Adrenal gland (tissue), 9 donors: ENCODE measurements at regions not wholly inside any gene's neighbourhood (a gene's known extent, or its start where the extent isn't known, plus 50 kb on each side); places are given as distances from the start of the nearest gene placed in this dataset.
A peak's percentile ranks its signal among the peaks of the same experiment; 100 is the strongest.

Experiments
- DNase-seq, 7 donors: peaks; one replicate each; pipeline ENCODE4 v3.0.0-alpha.2; 2019 to 2020
- H3K27ac ChIP-seq, 5 donors: fragments of 200-600 bp; sonication (generic) in 4 of 5; 1 replicate in 3 of 5; 2 replicates in 2 of 5; pipeline versions ENCODE4 v1.5.1 to v1.8.0; 2016 to 2020; ENCODE audit warnings: mild to moderate bottlenecking in 1 of 5
- H3K27me3 ChIP-seq: fragments of 200-600 bp; 2 replicates; pipeline ENCODE4 v1.8.0; 2021
- H3K36me3 ChIP-seq, 2 donors: fragments of 200-600 bp; replicated peaks in 1 of 2; 1 replicate in 1 of 2; 2 replicates in 1 of 2; pipeline versions ENCODE4 v1.5.1 to v1.8.0; 2018 to 2022
- H3K4me1 ChIP-seq, 2 donors: fragments of 200-600 bp; replicated peaks in 1 of 2; 1 replicate in 1 of 2; 2 replicates in 1 of 2; pipeline versions ENCODE4 v1.5.1 to v1.8.0; 2018 to 2021
- H3K4me3 ChIP-seq, 4 donors: fragments of 200-600 bp; sonication (generic) in 3 of 4; one replicate each; pipeline ENCODE4 v1.5.1; 2016 to 2018
- H3K9me3 ChIP-seq, 3 donors: fragments of 200-600 bp; sonication (generic) in 1 of 3; replicated peaks in 1 of 3; 1 replicate in 2 of 3; 2 replicates in 1 of 3; pipeline versions ENCODE4 v1.5.1 to v1.8.0; 2016 to 2021
- CTCF ChIP-seq, 6 experiments: fragments of 450-650 bp in 4 of 6; fragments of 200-600 bp in 2 of 6; sonication (generic) in 1 of 6; IDR thresholded peaks; 1 replicate in 5 of 6; 2 replicates in 1 of 6; pipeline versions ENCODE4 v1.5.1 to v1.8.0; 2016 to 2021; ENCODE audit warnings: antibody characterized with exemption in 6 of 6, mild to moderate bottlenecking in 2 of 6, moderate library complexity in 1 of 6
- POLR2A ChIP-seq, 2 donors: fragments of 450-650 bp; IDR thresholded peaks; one replicate each; pipeline ENCODE4 v1.6.1; 2017; ENCODE audit warnings: antibody characterized with exemption in 2 of 2, mild to moderate bottlenecking in 2 of 2, moderate library complexity in 1 of 2
- WGBS, 4 donors: extraction: QIAGEN DNeasy Blood & Tissue Kit in 2 of 4; methylation state at CpG; one replicate each; pipeline versions ENCODE4 v1.1.5 to v1.1.7; 2013 to 2017; 5-methylcytosine and 5-hydroxymethylcytosine counted together
- intact Hi-C, 2 donors: fragments of 100-400 bp; cut with DNase I; formaldehyde crosslinking; loops; one replicate each; pipeline versions ENCODE4 v1.14.1 to v1.15.0; 2022 to 2023
- donor health status: healthy with polysubstance abuse.
- donor health status: Bipolar disorder and iron deficiency.
- donor health status: DM: yes; HTN: yes; CAD: no.
- donor health status: DM: no; HTN: no; CAD: no.
- donor health status: DM: no; HTN: no; CAD: no.

DNA sequence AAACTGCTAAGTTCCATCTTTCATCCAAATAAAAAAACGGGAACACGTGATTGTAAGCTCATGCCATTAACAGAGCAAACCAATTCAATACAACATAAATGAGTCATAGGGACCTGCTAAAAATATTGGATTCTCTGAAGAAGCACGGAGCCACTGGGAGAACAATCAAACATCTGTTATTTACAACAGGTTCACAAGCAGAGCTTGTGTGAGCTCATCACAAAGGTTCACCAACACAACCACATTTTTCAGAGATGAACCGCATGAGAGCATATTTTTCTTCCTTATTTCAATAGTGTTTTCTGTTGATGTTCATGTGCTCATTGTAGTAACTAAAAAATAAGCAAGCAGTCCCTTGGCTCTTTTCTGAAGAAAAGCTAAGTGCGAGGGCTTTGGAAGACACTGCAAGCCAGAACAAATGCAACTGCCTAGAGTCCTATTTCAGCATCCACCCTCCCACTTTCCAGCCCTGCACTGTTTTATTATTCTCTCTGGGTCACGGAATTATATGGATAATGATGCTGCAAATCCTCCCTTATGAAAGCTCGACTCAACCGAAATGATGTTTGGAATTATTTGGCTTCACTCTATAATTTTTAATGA is 545.8 kb downstream of the LIG4 start:
- no peaks in the 10 kb centered on the region for H3K36me3 ChIP-seq
- no peak overlapping the region for H3K4me3 ChIP-seq
- DNase-seq = no peak
- H3K27ac ChIP-seq = no peak overlapping the region
- H3K27me3 ChIP-seq = no peaks in the 10 kb centered on the region
- WGBS, 4 donors = 71 to 76% (median 73%) methylated on average over 8 of the region's 8 CpGs
- intact Hi-C loops = no loop called here
- H3K4me1 ChIP-seq = no peaks in the 10 kb centered on the region
- TF ChIP-seq CTCF (IDR thresholded peaks at IDR 0.05) = no peak
- no peak for TF ChIP-seq POLR2A (IDR thresholded peaks at IDR 0.05)
- no peaks in the 10 kb centered on the region for H3K9me3 ChIP-seq

DNA sequence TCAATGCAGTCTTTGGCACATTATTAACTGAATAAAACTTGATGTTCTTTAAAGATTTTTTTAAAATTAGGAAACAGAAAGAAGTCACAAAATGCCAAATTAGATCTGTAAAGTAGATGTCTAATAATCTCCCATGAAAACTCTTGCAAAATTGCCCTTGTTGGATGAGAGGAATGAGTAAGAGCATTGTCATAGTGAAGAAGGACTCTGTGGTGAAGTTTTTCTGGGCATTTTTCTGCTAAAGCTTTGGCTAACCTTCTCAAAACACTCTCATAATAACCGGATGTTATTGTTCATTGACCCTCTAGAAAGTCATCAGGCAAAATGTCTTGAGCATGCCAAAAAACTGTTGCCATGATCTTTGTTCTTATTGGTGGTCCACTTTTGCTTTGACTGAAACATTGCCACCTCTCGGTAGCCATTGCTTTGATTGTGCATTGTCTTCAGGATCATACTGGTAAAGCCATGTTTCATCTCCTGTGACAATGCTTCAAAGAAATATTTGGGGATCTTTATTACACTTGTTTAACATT is 549.3 kb downstream of the LIG4 start:
- H3K9me3 ChIP-seq = no peaks in the 10 kb centered on the region
- no peaks in the 10 kb centered on the region for H3K27me3 ChIP-seq
- H3K4me3 ChIP-seq = no peak overlapping the region
- H3K4me1 ChIP-seq = no peaks in the 10 kb centered on the region
- intact Hi-C loops = no loop called here
- 67 to 81% (median 78%) methylated on average over 2 of the region's 2 CpGs for WGBS, 4 donors
- H3K27ac ChIP-seq = no peak overlapping the region
- TF ChIP-seq CTCF (IDR thresholded peaks at IDR 0.05) = no peak
- TF ChIP-seq POLR2A (IDR thresholded peaks at IDR 0.05) = no peak
- no peak for DNase-seq
- H3K36me3 ChIP-seq = no peaks in the 10 kb centered on the region

- Histone ChIP-seq H3K9me3 (no peaks in the 10 kb centered on the region), H3K27me3 (no peaks in the 10 kb centered on the region), H3K4me3 (no peak overlapping the region), H3K4me1 (no peaks in the 10 kb centered on the region), H3K27ac (no peak overlapping the region), H3K36me3 (no peaks in the 10 kb centered on the region)
- WGBS, 4 donors = 17 to 24% (median 17%) methylated on average over 11 to 15 of the region's 15 CpGs
- TF ChIP-seq POLR2A (IDR thresholded peaks at IDR 0.05) (no peak), CTCF (IDR thresholded peaks at IDR 0.05) (peak; percentile 50 to 73 (median 70))
- intact Hi-C loops = loop anchor here (5.0 to 10.0 kb wide), 2 partner anchors 435 to 438 kb away; no protein-coding TSS in a partner anchor
- DNase-seq = peak; percentile 22 to 76 (median 47)
These were observed 565.1 kb downstream of the LIG4 start for GRCh38 chr13:107650081-107650701.

DNA sequence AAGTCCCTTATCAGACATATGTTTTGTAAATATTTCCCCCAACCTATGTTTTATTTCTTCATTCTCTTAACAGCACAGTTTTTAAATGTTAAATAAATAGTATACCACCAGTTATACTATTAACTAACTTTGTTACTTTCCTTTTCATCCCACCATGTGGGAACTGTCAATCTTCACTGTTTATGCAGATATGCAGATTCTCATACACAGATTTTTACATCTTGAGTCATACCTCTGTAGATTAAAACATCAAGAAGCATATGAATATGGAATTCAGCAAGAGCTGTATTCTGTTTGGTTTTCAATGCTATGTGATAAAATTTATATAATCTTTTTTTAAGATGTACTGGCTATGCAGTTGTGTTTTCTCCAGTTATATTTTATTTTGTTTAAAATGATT is 566.3 kb downstream of the LIG4 start:
- no peak overlapping the region for H3K27ac ChIP-seq
- no peaks in the 10 kb centered on the region for H3K27me3 ChIP-seq
- no peak overlapping the region for H3K4me3 ChIP-seq
- DNase-seq = no peak
- intact Hi-C loops = no loop called here
- no peaks in the 10 kb centered on the region for H3K9me3 ChIP-seq
- H3K36me3 ChIP-seq = no peaks in the 10 kb centered on the region
- TF ChIP-seq CTCF (IDR thresholded peaks at IDR 0.05) (no peak), POLR2A (IDR thresholded peaks at IDR 0.05) (no peak)
- H3K4me1 ChIP-seq = no peaks in the 10 kb centered on the region
